Activated CD8-positive, alpha-beta T cell treated with anti-CD3 and anti-CD28 coated beads for 36 hours (primary cell): ENCODE measurements at regions not wholly inside any gene's neighbourhood (a gene's known extent, or its start where the extent isn't known, plus 50 kb on each side); places are given as distances from the start of the nearest gene placed in this dataset.

ENCODE experiments used
- ATAC-seq: fragments of 200-7000 bp; cut with Tn5 transposase; one replicate; pipeline ENCODE4 v1.10.0; 2021; ENCODE audit warnings: mild to moderate bottlenecking, moderate library complexity
- CTCF ChIA-PET: fragments of 350-600 bp; sonication (Branson Sonifier 250); formaldehyde crosslinking; loops from one replicate; lab custom pipeline; 2021; ENCODE audit warnings: antibody characterized with exemption; lab: Charles Lee
- POLR2A ChIA-PET: fragments of 350-600 bp; sonication (Branson Sonifier 250); formaldehyde crosslinking; loops from one replicate; lab custom pipeline; 2021; ENCODE audit warnings: antibody characterized with exemption; lab: Charles Lee
- DNase-seq: peaks from one replicate; pipeline ENCODE4 v3.0.0-alpha.2; 2020
- H3K27ac Mint-ChIP-seq: one replicate; pipeline ENCODE4 v1.8.0; 2021; ENCODE audit warnings: mild to moderate bottlenecking, mixed read lengths
- H3K27me3 Mint-ChIP-seq: one replicate; pipeline ENCODE4 v1.8.0; 2021; ENCODE audit warnings: mixed read lengths
- H3K36me3 Mint-ChIP-seq: one replicate; pipeline ENCODE4 v1.8.0; 2021; ENCODE audit warnings: low read depth, mixed read lengths
- H3K4me1 Mint-ChIP-seq: one replicate; pipeline ENCODE4 v1.8.0; 2021; ENCODE audit warnings: low read depth, mixed read lengths
- H3K4me3 Mint-ChIP-seq: one replicate; pipeline ENCODE4 v1.8.0; 2021; ENCODE audit warnings: mild to moderate bottlenecking, moderate library complexity, mixed read lengths
- H3K9me3 Mint-ChIP-seq: one replicate; pipeline ENCODE4 v1.8.0; 2021; ENCODE audit warnings: mixed read lengths
- CTCF ChIP-seq: fragments of 200-600 bp; IDR thresholded peaks from one replicate; pipeline ENCODE4 v1.8.0; 2022; ENCODE audit warnings: antibody characterized with exemption, mild to moderate bottlenecking
- intact Hi-C: fragments of 100-400 bp; cut with micrococcal nuclease; formaldehyde crosslinking; loops from one replicate; pipeline ENCODE4 v1.10.0; 2022

- Mint-ChIP-seq H3K27me3 (no peaks in the 10 kb centered on the region), H3K4me1 (no peaks in the 10 kb centered on the region), H3K4me3 (no peak overlapping the region), H3K27ac (no peak overlapping the region), H3K36me3 (no peaks in the 10 kb centered on the region), H3K9me3 (no peaks in the 10 kb centered on the region)
- ATAC-seq (no peak), DNase-seq (no peak)
- TF ChIP-seq CTCF = no peak
- CTCF ChIA-PET = no interaction called here
- intact Hi-C loops = no loop called here
- POLR2A ChIA-PET = no interaction called here
These were observed 114.7 kb upstream of the FRMD4B start for GRCh38 chr3:69500604-69501003.

GRCh38 chr3:69499899-69500421, 114.1 kb upstream of the FRMD4B start:
- Mint-ChIP-seq H3K9me3 (no peaks in the 10 kb centered on the region), H3K27ac (no peak overlapping the region), H3K27me3 (peaks cover 2% of the 10 kb centered on the region), H3K36me3 (no peaks in the 10 kb centered on the region), H3K4me1 (no peaks in the 10 kb centered on the region), H3K4me3 (no peak overlapping the region)
- ATAC-seq (no peak), DNase-seq (no peak)
- TF ChIP-seq CTCF = no peak
- ChIA-PET CTCF (no interaction called here), POLR2A (no interaction called here)
- intact Hi-C loops = no loop called here

- Mint-ChIP-seq H3K9me3 (no peaks in the 10 kb centered on the region), H3K36me3 (no peaks in the 10 kb centered on the region), H3K4me1 (no peaks in the 10 kb centered on the region), H3K27me3 (peaks cover 2% of the 10 kb centered on the region), H3K4me3 (no peak overlapping the region), H3K27ac (no peak overlapping the region)
- ATAC-seq (no peak), DNase-seq (no peak)
- intact Hi-C loops = no loop called here
- POLR2A ChIA-PET = no interaction called here
- CTCF ChIA-PET = no interaction called here
- TF ChIP-seq CTCF = no peak
These were observed 113.5 kb upstream of the FRMD4B start for GRCh38 chr3:69499422-69499821.

- no peaks in the 10 kb centered on the region for H3K9me3 Mint-ChIP-seq
These were observed 111.0 kb upstream of the FRMD4B start for GRCh38 chr3:69496856-69497255.

GRCh38 chr3:69494185-69494584, 108.3 kb upstream of the FRMD4B start:
- ATAC-seq = no peak

More at GRCh38 chr3:69496856-69497255, 111.0 kb upstream of the FRMD4B start:
- DNase-seq (no peak), ATAC-seq (no peak)
- Mint-ChIP-seq H3K27me3 (peaks cover 2% of the 10 kb centered on the region), H3K27ac (no peak overlapping the region), H3K4me1 (no peaks in the 10 kb centered on the region), H3K36me3 (no peaks in the 10 kb centered on the region), H3K4me3 (no peak overlapping the region)
- intact Hi-C loops = no loop called here
- ChIA-PET POLR2A (no interaction called here), CTCF (no interaction called here)
- TF ChIP-seq CTCF = no peak

More at GRCh38 chr3:69494185-69494584, 108.3 kb upstream of the FRMD4B start:
- H3K27me3 Mint-ChIP-seq = peaks cover 2% of the 10 kb centered on the region
- intact Hi-C loops = no loop called here
- ChIA-PET CTCF (no interaction called here), POLR2A (no interaction called here)
- H3K4me3 Mint-ChIP-seq = no peak overlapping the region
- H3K36me3 Mint-ChIP-seq = no peaks in the 10 kb centered on the region
- DNase-seq = no peak
- no peak overlapping the region for H3K27ac Mint-ChIP-seq
- no peaks in the 10 kb centered on the region for H3K9me3 Mint-ChIP-seq
- H3K4me1 Mint-ChIP-seq = no peaks in the 10 kb centered on the region
- no peak for TF ChIP-seq CTCF
